Neural cell (in vitro differentiated cells): ENCODE measurements at regions not wholly inside any gene's neighbourhood (a gene's known extent, or its start where the extent isn't known, plus 50 kb on each side); places are given as distances from the start of the nearest gene placed in this dataset.

Experiments
- H2AFZ ChIP-seq: fragments of 200-600, 300-800 bp; sonication (generic), shearing (Covaris generic); 2 replicates; pipeline ENCODE4 v1.6.0; 2014; ENCODE audit warnings: low read depth, mild to moderate bottlenecking, antibody characterized with exemption, low read length, moderate library complexity
- H3F3A ChIP-seq: fragments of 200-600 bp; shearing (Covaris generic); 2 replicates; pipeline ENCODE4 v1.6.1; 2016; ENCODE audit warnings: mild to moderate bottlenecking, moderate library complexity, mixed read lengths, antibody characterized with exemption, low read length; ENCODE audit not compliant: insufficient read depth, poor library complexity, severe bottlenecking
- H3K27ac ChIP-seq: fragments of 200-600, 300-800 bp; sonication (generic), shearing (Covaris generic); 2 replicates; pipeline ENCODE4 v1.5.1; 2014; ENCODE audit warnings: mild to moderate bottlenecking, low read length, moderate library complexity
- H3K27me3 ChIP-seq: fragments of 300-800, 200-600 bp; sonication (generic), shearing (Covaris generic); 2 replicates; pipeline ENCODE4 v1.6.0; 2014; ENCODE audit warnings: mild to moderate bottlenecking, low read depth, low read length, moderate library complexity; ENCODE audit not compliant: insufficient read depth
- H3K36me3 ChIP-seq: fragments of 300-800, 200-600 bp; sonication (generic), shearing (Covaris generic); 2 replicates; pipeline ENCODE4 v1.5.1; 2014; ENCODE audit warnings: mild to moderate bottlenecking, antibody characterized with exemption, low read length, moderate library complexity; ENCODE audit not compliant: insufficient read depth
- H3K4me2 ChIP-seq: fragments of 300-800, 200-600 bp; sonication (generic), shearing (Covaris generic); 2 replicates; pipeline ENCODE4 v1.6.0; 2014; ENCODE audit warnings: mild to moderate bottlenecking, low read length
- H3K4me3 ChIP-seq: fragments of 300-800, 200-600 bp; sonication (generic), shearing (Covaris generic); 2 replicates; pipeline ENCODE4 v1.5.1; 2014; ENCODE audit warnings: mild to moderate bottlenecking, low read length, moderate library complexity
- H3K79me2 ChIP-seq: fragments of 200-600 bp; shearing (Covaris generic); replicated peaks from 2 replicates; pipeline ENCODE4 v1.6.0; 2014; ENCODE audit warnings: mild to moderate bottlenecking, low read length, moderate library complexity; ENCODE audit not compliant: insufficient read depth
- H3K9ac ChIP-seq: fragments of 300-800, 200-600 bp; sonication (generic), shearing (Covaris generic); 2 replicates; pipeline ENCODE4 v1.6.1; 2016; ENCODE audit warnings: mild to moderate bottlenecking, low read length, mixed read lengths
- H3K9me2 ChIP-seq: fragments of 200-600 bp; shearing (Covaris generic); 2 replicates; pipeline ENCODE4 v1.6.1; 2016; ENCODE audit warnings: mild to moderate bottlenecking, low read length, mixed read lengths; ENCODE audit not compliant: insufficient read depth
- H3K9me3 ChIP-seq: fragments of 200-600, 300-800 bp; sonication (generic), shearing (Covaris generic); 2 replicates; pipeline ENCODE4 v1.6.1; 2016; ENCODE audit warnings: mild to moderate bottlenecking, mixed run types, low read length, moderate library complexity, mixed read lengths
- H4K20me1 ChIP-seq: fragments of 200-600 bp; shearing (Covaris generic); 2 replicates; pipeline ENCODE4 v1.6.1; 2016; ENCODE audit warnings: mild to moderate bottlenecking, mixed run types; ENCODE audit not compliant: insufficient read depth
- CTCF ChIP-seq: fragments of 450-650 bp; IDR thresholded peaks from 2 replicates; pipeline ENCODE4 v1.5.1; 2014; ENCODE audit warnings: antibody characterized with exemption, mild to moderate bottlenecking, moderate library complexity; ENCODE audit not compliant: poor library complexity, severe bottlenecking
- EP300 ChIP-seq: fragments of 450-650 bp; conservative IDR thresholded peaks from 2 replicates; pipeline ENCODE4 v1.6.1; 2014; ENCODE audit warnings: antibody characterized with exemption, mild to moderate bottlenecking, moderate library complexity; ENCODE audit not compliant: poor library complexity, severe bottlenecking
- EZH2 ChIP-seq: fragments of 200-600, 300-800 bp; shearing (Covaris generic), sonication (generic); IDR thresholded peaks from 2 replicates; pipeline ENCODE4 v1.6.1; 2014; ENCODE audit warnings: antibody characterized with exemption, low read length, borderline replicate concordance, mild to moderate bottlenecking; ENCODE audit not compliant: insufficient read depth, poor library complexity, severe bottlenecking
- MXI1 ChIP-seq: fragments of 450-650 bp; conservative IDR thresholded peaks from 2 replicates; pipeline ENCODE4 v1.6.1; 2014; ENCODE audit warnings: antibody characterized with exemption, mild to moderate bottlenecking; ENCODE audit not compliant: poor library complexity, severe bottlenecking
- POLR2AphosphoS5 ChIP-seq: IDR thresholded peaks from 2 replicates; pipeline ENCODE4 v1.6.1; 2012
- RAD21 ChIP-seq: fragments of 450-650 bp; conservative IDR thresholded peaks from 2 replicates; pipeline ENCODE4 v1.6.1; 2014; ENCODE audit warnings: antibody characterized with exemption, mild to moderate bottlenecking, moderate library complexity
- REST ChIP-seq: IDR thresholded peaks from 2 replicates; pipeline ENCODE4 v1.6.1; 2012; ENCODE audit warnings: borderline replicate concordance
- SMC3 ChIP-seq: fragments of 450-650 bp; conservative IDR thresholded peaks from 2 replicates; pipeline ENCODE4 v1.6.1; 2014; ENCODE audit warnings: antibody characterized with exemption, mild to moderate bottlenecking, moderate library complexity; ENCODE audit not compliant: poor library complexity
- TAF1 ChIP-seq: IDR thresholded peaks from 2 replicates; pipeline ENCODE4 v1.6.1; 2012; ENCODE audit warnings: low read depth

GRCh38 chr6:1553562-1554083 lies 56.1 kb upstream of the FOXC1 start:
- H3K9me3 ChIP-seq = peaks cover 4% of the 10 kb centered on the region
- H3K27me3 ChIP-seq = no peaks in the 10 kb centered on the region
- no peaks in the 10 kb centered on the region for H3K79me2 ChIP-seq
- no peaks in the 10 kb centered on the region for H3F3A ChIP-seq
- H3K9ac ChIP-seq = no peak overlapping the region
- H3K27ac ChIP-seq = no peak overlapping the region
- no peaks in the 10 kb centered on the region for H4K20me1 ChIP-seq
- H2AFZ ChIP-seq = no peak overlapping the region
- H3K36me3 ChIP-seq = no peaks in the 10 kb centered on the region
- no peak overlapping the region for H3K4me3 ChIP-seq
- no peak overlapping the region for H3K4me2 ChIP-seq
- no peaks in the 10 kb centered on the region for H3K9me2 ChIP-seq
- TF ChIP-seq REST (no peak), RAD21 (no peak), SMC3 (no peak), MXI1 (no peak), TAF1 (no peak), EP300 (no peak), CTCF (no peak), POLR2AphosphoS5 (no peak), EZH2 (no peak)

- no peaks in the 10 kb centered on the region for H3K9me2 ChIP-seq
- H3K27me3 ChIP-seq = no peaks in the 10 kb centered on the region
- H3K27ac ChIP-seq = no peak overlapping the region
- H4K20me1 ChIP-seq = no peaks in the 10 kb centered on the region
- no peaks in the 10 kb centered on the region for H3K79me2 ChIP-seq
- no peaks in the 10 kb centered on the region for H3F3A ChIP-seq
- no peak overlapping the region for H3K9ac ChIP-seq
- peaks cover 4% of the 10 kb centered on the region for H3K9me3 ChIP-seq
- no peak for TF ChIP-seq CTCF
- TF ChIP-seq REST = no peak
- no peak for TF ChIP-seq SMC3
- TF ChIP-seq POLR2AphosphoS5 = no peak
- no peak for TF ChIP-seq MXI1
- no peak for TF ChIP-seq EZH2
- TF ChIP-seq RAD21 = no peak
- no peak for TF ChIP-seq TAF1
- TF ChIP-seq EP300 = no peak
- H3K4me2 ChIP-seq = no peak overlapping the region
- H3K4me3 ChIP-seq = no peak overlapping the region
- no peaks in the 10 kb centered on the region for H3K36me3 ChIP-seq
- H2AFZ ChIP-seq = no peak overlapping the region
Observed at GRCh38 chr6:1554141-1554475, 55.6 kb upstream of the FOXC1 start.
